ENCODE measurements at regions not wholly inside any gene's neighbourhood (a gene's known extent, or its start where the extent isn't known, plus 50 kb on each side); places are given as distances from the start of the nearest gene placed in this dataset.

DNA sequence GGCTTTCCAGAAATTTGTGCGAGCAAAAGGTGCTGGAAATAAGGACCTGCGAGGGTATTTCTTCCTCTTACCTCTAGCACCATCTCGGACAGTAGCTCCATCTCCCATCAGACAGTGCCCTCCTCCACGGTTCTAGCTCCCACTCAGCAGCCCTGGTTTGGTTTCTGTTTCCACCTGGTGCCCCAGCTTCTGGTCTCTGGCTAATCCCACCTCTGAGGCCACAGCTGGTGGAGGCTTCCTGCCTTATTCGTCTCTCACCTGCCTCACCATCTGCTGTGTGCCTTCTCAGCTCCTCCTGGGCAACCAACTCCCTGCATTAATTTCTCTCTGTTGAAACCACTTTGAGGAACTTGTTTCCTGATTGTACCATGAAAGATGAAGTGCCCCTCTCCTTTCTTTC is 162.4 kb upstream of the CDYL start:
- no peak for DNase-seq

DNA sequence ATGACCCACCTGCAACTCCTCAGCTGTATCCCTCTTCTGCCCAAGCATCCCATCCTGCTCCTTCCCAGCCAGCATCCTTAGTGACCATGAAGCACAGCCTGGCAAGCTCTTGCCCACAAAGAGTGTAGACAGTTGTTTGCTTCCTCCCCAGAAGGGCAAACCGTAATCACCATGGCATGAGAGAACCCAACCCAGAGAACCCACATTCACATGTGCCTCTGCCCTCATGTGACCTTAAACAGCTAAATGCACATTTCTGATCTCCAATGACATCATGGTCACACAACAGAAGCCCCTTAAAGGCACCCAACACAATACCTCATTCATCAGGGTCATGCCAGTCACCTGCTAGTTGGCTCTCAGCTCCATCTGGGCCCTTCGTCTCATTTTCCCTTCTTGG is 162.8 kb upstream of the CDYL start:
- no peak for DNase-seq

DNA sequence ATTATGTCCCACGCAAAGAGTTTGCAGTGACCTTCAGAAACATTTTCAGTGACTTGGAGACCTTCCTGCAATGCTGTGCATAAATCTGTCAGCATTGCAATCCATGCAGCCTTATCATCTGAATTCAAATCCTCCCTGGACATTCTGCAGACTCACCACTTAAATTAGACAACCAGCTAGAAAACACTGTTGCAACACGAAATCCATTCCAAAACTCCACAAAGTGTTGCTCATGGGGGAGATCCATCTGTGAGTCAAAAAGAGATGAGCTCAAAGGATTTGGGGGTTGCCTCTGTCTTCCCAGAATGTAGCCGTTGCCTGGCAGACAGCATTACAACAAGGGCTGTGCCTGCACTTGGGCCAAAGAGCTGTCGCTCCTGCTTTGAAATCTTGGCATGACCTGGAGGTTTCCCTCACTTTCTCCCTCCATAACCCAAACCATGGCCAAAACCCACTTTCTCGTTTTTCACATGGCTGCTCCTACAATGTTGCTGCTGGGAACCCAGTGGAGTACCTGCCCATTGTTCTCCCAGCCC is 163.5 kb upstream of the CDYL start:
- DNase-seq, result no peak

DNA sequence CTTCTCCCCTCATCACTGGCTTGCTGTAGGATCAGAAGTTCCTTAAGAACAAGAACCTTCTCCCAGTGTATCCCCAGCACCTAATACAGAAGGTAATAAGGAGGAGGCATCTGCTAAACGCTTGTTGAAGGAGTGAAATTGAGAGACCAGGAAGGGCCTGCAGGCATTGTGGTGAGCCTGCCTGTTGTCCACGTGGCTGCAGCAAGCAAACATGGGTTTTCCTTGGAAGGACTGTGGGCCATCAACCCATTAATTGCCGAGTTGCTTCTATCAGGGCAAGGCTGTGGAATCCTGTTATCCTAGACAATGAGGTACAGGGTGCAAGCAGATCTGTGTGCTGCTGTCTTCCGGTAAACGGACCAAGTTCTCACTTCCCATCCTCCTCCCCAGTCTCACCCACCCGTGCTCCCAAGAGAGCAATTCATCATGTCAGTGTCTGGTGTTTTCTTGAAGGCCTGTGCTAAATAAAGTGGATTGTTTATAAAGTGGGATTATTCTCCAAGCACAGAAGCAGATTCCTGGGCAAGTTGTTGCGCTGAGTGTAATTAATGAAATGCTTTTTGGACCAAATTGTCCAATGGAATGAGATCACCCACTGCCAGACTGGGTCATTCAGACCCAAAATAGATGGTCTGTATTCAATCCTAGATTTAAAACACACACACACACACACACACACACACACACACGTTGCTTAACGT is 164.6 kb upstream of the CDYL start:
- no peak for DNase-seq

DNA sequence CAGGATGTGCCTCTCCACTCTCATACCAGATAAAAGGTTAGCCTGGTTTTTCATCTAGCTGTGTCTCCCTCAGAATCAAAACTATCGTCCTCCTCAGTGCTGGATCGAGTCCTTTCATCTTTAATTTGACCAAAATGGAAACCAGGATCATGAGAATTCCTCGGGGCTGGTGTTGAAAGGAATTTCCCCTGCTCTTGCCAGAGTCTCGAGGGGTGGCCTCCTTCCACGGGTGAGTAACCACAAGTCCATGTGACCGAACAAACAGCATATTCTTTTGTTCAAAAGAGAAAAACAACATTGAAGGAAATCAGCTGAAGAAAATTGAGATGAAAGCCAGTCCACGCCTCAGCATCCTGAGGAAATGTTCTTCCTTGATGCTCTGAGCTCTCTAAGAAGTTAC is 165.9 kb upstream of the CDYL start:
- DNase-seq, result no peak

DNA sequence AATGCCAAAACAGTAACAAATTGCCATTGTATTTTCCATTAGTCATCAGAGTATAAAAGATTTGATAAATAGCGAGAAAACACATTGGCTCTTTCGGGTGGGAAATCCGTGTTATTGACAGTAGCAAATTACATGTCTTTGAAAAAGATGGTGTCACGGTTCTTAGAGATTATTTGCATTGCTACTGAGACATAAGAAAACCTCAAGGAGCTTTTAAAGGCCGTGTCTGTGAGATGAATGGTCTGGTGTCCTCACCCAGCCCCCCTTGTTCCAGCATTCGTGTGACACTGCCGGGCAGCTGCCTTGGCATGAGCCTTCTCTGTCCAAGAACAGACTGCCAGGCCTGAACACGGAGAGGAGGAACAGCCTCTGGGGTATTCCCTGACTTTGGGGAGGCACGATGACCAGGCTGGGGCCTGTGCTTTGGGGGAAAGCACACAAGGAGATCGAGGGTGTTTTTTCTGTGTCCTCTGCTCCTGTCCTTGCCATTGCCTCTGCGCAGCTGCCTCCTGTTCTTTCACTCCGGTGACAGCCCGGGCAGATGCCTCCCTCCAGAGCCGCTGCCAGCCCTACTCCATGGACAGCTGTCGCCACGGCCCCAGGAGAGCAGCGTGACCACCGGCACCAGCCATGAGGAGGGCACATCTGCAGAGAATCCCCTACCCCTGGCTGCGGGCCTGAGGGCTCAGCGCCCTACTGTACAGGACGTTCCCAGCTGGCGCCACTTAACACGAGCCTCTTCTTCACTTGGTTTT is 167.7 kb upstream of the CDYL start:
- no peak for DNase-seq

DNA sequence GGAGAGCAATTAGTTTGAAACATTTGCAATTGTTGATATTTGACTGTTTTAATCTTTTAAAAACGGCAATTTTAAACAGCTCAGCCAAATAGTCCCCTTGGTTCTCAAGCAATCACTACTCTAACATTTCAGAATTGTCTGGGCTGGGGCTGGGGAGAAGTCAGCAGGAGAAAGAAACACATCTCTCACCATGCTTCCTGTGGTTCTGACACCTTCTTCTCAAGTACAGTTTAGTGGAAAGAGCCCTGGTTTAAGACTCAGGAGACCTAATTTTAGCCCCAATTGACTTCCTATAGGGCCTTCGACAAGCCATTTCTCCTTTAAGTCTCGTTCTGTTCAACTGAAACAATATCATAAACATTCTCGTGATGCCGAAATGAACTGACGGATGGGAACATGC is 168.4 kb upstream of the CDYL start:
- no peak for DNase-seq

DNA sequence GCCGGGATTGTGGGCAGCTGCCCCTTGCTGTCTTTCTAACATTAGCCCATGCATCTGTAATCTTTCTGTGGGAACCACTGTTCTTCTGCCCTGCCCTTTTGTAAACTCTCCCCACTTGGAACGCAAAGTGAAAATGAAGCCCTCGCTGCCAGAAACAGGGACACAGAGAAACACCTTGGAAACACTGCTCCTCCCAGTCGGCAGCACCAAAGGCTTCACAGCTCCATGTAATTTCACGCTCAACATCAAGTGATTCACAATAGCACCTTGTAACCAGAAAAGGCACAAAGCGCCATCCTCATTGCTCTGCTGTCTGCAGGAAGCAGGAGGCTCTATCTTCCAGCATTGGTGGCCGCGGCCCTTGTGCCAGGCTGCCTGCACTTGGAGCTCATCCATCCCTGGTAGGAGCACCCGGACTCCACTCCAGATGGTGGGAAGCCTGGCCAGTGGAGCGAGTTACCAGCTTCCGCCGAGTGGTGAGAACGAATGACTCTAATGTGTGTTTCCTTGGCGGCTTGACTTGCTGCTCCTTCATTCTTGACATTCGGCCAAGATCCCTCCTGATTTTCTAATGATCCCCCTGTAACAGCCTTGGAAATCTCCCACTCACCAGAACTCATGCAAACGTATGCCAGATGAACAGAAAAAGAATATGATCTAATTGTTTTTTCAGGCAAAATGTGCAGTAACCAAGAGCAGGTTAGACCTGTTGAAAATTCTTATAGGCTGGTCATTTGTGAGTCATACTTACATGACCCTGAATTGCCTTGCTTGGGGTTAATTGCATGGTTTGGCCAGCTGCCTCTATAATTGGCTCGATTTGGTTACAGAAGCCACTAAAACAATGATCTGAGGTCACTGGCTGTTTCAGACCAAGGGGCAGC is 169.1 kb upstream of the CDYL start:
- no peak for DNase-seq

DNA sequence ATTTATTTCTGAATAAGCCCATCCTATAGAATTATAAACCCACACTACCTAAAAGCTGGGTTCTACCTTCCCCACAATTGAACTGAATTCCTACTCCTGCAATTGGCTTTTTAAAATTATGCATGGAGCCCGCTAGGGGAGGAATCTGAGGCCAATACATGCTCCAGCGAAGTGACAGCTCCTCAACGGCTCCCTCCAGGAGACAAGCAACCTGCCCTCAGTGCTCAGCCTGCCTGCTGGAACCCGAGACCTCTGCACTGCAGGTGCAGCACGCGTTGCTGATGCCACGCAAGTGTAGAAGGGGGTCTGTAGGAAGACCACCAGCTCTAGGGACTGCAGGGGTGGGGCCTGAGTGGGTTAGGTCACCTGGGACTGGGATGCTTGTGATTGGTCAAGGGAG is 170.2 kb upstream of the CDYL start:
- DNase-seq, result no peak

DNA sequence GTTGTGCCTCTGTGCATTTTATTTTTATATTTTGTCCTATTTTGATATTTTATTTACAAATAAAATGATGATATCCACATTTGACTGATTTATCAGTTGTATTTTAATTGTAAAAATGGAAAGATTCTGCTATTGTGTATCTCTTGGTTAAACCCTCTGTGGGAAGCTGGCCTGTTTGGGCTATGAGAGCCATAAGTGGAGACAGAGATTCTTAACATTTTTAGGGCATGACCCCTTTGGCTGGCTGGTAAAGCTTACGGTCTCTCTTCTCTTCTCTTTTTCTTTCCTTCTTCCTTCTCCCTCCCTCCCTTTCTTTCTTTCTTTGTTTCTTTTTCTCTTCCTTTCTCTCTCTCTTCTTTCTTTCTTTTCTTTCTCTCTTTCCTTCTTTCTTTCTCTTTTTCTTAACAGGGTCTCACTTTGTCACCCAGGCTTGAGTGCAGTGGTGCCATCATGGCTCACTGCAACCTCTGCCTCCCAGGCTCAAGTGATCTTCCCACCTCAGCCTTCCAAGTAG is 172.3 kb upstream of the CDYL start:
- DNase-seq, result no peak

DNA sequence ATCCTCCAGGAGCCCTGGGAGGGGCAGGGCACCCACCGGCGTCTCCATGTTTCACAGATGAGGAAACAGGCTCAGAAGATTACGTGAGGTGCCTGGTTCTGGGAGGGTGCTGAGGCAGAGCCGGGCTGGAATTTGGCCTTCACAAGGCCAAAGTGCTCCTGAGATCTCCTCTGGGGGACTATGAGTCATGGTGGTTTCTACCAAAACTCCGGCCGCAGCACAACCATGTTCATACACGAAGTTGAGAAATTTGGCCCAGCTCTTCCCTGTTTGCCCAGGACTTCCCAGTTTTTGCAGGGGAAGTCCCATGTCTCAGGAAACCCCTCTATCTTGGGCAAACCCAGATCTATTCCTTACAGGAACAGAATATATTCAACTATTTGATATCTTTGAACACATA is 172.9 kb upstream of the CDYL start:
- DNase-seq, result no peak

DNA sequence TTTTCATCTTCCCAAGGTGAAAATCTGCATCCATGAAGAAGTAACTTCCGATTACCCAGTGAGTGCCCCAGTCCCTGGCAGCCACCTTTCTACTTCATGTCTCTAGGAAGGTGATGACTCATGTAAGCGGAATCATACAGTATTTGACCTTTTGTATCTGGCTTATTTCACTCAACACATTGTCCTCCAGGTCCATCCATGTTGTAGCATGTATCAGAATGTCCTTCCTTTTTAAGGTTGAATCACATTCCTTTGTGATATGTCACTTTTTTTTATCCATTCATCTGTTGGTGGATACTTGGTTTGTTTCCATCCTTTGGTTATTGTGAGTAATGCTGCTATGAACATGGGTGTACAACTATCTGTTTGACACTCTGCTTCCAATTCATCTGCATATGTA is 176.3 kb upstream of the CDYL start:
- no peak for DNase-seq

DNA sequence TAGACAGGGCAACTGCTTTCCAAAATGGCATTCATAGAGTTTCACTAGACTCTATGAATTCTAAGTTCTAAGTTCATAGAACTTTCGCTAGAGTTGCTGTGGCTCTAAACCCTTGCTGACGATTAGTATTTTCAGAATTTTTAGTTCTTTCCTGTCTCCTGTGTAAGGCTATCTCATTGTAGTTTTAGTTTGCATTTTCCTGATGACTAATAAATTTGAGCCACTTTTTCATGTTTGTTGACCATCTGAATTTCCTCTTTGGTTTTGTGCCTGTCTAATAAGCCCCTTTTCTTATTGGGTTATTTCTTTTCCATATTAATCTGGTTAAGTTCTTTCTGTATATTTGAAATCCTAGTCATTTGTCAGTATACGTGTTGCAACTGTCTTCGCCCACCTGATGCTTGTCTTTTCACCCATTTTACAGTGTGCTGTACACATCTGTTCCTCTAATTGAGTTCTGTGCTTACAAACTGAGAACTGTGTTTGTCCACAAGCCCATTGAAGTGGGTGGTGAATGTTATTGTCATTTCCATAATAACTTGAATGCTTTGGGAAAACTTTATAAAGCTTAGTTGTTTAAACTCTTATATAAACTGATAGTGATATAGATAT is 177.7 kb upstream of the CDYL start:
- no peak for DNase-seq

DNA sequence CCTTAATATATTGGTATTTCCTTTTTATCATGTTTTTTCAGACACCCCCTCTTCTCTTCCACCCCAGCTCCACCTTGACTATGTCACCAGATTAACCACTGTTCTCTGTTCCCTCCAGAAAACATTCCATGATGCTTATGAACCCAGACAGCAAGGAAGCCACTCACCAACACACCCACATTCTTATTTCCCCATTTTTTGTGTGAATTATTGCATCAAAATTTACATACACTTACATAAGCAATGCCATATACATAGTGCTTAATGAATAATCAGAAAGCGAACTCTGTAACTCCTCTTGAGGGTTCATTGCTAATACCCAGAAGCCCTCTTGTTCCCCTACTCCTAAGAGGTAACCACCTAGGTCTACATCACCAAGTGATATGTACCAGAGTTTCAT is 182.3 kb upstream of the CDYL start:
- DNase-seq, result no peak

DNA sequence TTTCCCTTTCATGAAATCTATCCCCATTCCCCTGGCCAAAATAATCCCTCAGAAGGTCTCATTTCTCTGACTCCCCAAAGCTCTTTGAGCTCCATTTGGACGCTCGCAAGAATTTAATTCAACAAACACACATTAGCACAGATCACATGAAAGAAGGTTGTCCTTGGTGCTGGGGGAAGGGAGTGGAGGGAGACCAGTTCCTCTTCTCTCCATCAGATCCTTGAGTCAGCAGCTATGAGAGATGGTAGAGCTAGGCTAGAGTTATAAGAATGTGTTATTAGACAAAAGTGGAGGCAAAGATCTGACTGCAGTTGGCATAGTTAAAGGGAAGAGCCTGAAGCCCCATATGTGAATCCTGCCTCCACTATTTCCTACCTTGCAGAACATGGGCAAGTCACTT is 184.2 kb upstream of the CDYL start:
- no peak for DNase-seq

DNA sequence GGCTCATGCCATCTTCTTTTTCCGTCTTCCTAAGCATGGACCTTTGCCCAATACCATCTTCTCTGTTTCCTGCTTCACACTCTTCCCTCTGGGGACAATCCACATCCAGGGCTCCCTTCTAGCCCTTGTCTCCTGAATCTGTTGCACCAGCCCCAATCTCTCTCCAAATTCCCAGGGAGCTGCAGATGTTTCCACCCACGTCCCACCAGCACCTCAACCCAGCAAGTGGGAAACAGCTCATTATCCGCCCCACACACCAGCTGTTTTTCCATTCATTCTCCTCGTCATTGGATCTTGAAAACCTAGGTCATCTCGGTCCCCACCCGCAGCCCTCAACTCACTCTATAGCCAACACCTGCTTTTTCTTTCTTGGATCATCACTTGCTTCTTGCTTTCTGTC is 185.0 kb upstream of the CDYL start:
- no peak for DNase-seq

DNA sequence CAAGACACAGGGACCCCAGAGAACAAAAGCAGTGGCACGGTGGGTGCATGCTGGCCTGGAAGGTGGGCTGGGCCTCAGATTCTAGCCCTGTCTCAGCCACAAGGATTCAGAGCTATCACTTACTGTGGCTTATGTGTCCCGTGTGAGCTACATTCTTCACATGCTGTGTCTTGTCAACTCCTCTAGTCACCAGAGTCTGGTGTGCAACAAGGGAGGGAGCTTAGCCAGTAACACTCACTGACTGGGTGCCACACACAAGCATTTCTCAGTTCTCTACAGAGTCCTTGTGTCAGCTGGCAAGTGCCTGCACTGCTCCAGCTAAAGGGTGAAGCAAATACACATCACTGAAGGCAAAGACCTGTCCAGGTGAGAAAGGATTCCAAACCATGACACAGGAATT is 186.9 kb upstream of the CDYL start:
- DNase-seq, result no peak

DNA sequence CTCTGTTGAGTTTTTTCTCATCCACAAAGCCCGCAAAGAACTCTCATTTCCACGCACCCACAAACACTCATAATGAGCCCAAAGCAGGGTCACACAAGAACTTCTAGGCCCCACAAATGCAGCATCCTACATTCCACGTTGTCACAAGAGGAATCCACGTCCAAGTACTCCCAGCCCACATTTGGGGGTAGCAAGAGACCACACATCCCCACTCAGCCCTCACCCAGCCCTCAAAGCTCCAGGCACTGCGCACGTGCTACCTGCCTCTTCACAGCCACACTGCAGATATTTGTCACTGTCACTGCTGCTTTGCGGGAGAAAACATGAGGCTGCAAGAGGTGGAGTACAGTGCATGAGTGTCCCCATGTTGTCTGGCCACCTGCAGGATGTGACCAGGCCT is 187.6 kb upstream of the CDYL start:
- DNase-seq, result no peak

DNA sequence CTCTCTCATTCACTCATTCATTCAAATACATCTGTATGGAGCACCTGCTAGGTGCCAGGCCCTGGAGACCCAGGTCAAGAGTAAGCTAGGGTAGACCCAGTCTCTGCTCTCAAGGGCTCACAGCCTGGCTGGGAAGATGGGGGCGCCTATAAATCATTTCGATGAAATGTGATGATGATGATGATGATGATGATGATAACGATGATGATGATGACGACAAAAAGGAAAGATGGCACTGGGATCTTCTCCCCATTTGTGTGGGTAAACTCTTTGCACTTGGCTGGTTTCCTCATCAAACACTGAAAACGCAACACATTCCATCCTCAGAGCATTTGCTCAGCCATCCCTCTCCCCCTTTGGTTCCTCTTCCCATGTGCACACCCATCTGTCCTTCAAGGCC is 188.0 kb upstream of the CDYL start:
- DNase-seq, result no peak

DNA sequence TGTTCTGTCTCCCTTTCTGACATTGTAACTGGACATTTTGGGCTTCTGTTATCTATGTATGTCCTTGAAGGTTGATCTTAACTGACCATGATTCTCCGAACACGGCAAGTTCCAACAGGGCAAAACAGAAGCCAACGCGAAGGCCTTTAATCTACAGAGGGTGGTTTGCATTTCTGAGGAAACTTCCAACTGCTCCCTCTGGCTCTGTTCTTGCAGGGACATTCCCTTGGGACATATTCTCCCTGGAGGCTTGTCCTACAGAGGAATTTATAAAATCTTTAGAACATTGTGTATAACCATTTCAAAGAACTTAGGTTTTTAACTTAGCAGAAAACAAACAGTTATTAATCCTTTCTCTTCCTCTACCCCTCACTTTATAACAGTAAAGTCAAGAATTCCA is 189.0 kb upstream of the CDYL start:
- no peak for DNase-seq

DNA sequence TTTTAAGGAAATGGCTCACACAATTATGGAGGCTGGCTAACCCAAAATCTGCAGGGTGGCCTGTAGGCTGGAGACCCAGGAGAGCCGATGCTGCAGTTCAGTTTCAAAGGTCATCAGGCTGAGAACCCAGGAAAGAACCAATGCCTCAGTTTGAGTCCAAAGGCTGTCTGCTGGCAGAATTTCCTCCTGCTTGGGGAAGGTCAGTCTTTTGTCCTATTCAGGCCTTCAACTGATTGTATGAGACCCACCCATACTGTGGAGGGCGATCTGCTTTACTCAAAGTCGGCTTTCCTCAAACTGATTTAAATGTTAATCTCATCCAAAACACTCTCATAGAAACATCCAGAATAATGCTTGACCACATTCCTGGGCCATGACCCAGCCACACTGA is 189.7 kb upstream of the CDYL start:
- DNase-seq, result no peak

DNA sequence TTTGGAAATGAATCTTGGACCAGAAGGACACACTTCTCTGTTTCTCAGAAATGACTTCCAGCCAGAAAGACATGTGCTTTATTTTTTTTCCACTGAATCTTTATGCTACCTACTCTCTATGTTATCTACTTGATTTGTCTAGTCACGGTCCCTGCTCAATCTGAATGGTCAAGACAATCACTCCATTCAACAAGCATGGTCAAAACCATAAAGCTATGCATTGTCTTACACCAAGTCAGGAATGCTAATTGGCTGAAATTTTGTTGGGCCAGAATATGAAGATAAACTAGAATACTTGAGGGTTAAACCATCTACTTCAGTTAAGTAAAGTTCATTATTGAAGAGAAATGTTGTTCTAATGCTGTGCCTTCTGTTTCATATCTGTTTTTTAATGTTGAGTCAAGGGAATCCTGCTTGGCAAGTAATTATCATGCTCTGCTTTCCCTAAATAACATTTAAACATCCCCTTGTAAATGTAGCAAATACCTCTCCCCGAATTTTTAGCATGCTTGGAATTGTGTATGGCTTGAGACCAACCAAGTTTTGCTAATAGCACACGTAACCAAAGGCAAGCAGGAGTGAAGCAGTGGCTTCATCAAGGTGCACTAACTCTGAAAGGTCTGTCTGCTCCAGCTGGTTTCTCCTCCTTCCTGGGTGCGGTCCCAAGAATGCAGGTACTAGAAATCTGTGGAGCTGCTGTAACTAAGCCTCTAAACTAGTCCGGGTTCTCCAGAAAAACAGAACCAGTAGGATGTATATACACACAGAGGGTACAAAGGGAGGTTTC is 190.3 kb upstream of the CDYL start:
- no peak for DNase-seq

Measured in stimulated activated CD4-positive, alpha-beta T cell treated with anti-CD3 and anti-CD28 coated beads, Interleukin-4, amount 100 ng/mL, for 4 hours (primary cell).